GM12892 (cell line): ENCODE measurements at regions not wholly inside any gene's neighbourhood (a gene's known extent, or its start where the extent isn't known, plus 50 kb on each side); places are given as distances from the start of the nearest gene placed in this dataset.

Experiments
- POLR2A ChIP-seq: IDR thresholded peaks from 2 replicates; pipeline ENCODE4 v1.6.1; 2011; ENCODE audit warnings: low read depth, low read length, control low read depth
- POLR2AphosphoS5 ChIP-seq: IDR thresholded peaks from 2 replicates; pipeline ENCODE4 v1.6.1; 2011; ENCODE audit warnings: low read depth, low read length, control low read depth

GRCh38 chr4:26050212-26050643, 136.2 kb downstream of the SMIM20 start:
- TF ChIP-seq POLR2A (no peak), POLR2AphosphoS5 (no peak)
